ENCODE measurements at regions not wholly inside any gene's neighbourhood (a gene's known extent, or its start where the extent isn't known, plus 50 kb on each side); places are given as distances from the start of the nearest gene placed in this dataset.

GRCh38 chr5:155746367-155747038 is 580.5 kb upstream of the SGCD start:
- no peak for TF ChIP-seq FOXP2 (optimal IDR thresholded peaks at IDR 0.05; ENCODE audit: borderline replicate concordance, extremely low read depth, extremely low read length, insufficient read depth)
- no peak for TF ChIP-seq SIN3A (IDR thresholded peaks at IDR 0.05; ENCODE audit: borderline replicate concordance, insufficient read depth, low read length)
- TF ChIP-seq POLR2AphosphoS5 (IDR thresholded peaks at IDR 0.05; ENCODE audit: low read depth, low read length): no peak
- no peak for TF ChIP-seq TAF1 (IDR thresholded peaks at IDR 0.05; ENCODE audit: borderline replicate concordance, insufficient read depth, low read length)
- no peak for TF ChIP-seq REST (IDR thresholded peaks at IDR 0.05; ENCODE audit: insufficient read depth in 1 of 2, low read depth in 2 of 2, low read length in 2 of 2)

GRCh38 chr5:155750101-155750500 is 576.9 kb upstream of the SGCD start:
- TF ChIP-seq TAF1 (IDR thresholded peaks at IDR 0.05; ENCODE audit: borderline replicate concordance, insufficient read depth, low read length) (no peak), POLR2AphosphoS5 (IDR thresholded peaks at IDR 0.05; ENCODE audit: low read depth, low read length) (no peak), FOXP2 (optimal IDR thresholded peaks at IDR 0.05; ENCODE audit: borderline replicate concordance, extremely low read depth, extremely low read length, insufficient read depth) (no peak), REST (IDR thresholded peaks at IDR 0.05; ENCODE audit: insufficient read depth in 1 of 2, low read depth in 2 of 2, low read length in 2 of 2) (no peak), SIN3A (IDR thresholded peaks at IDR 0.05; ENCODE audit: borderline replicate concordance, insufficient read depth, low read length) (no peak)

GRCh38 chr5:155750571-155750970 is 576.4 kb upstream of the SGCD start:
- TF ChIP-seq SIN3A (IDR thresholded peaks at IDR 0.05; ENCODE audit: borderline replicate concordance, insufficient read depth, low read length) (no peak), FOXP2 (optimal IDR thresholded peaks at IDR 0.05; ENCODE audit: borderline replicate concordance, extremely low read depth, extremely low read length, insufficient read depth) (no peak), TAF1 (IDR thresholded peaks at IDR 0.05; ENCODE audit: borderline replicate concordance, insufficient read depth, low read length) (no peak), REST (IDR thresholded peaks at IDR 0.05; ENCODE audit: insufficient read depth in 1 of 2, low read depth in 2 of 2, low read length in 2 of 2) (no peak), POLR2AphosphoS5 (IDR thresholded peaks at IDR 0.05; ENCODE audit: low read depth, low read length) (no peak)

GRCh38 chr5:155753943-155754581 is 572.9 kb upstream of the SGCD start:
- no peak for TF ChIP-seq POLR2AphosphoS5 (IDR thresholded peaks at IDR 0.05; ENCODE audit: low read depth, low read length)
- TF ChIP-seq FOXP2 (optimal IDR thresholded peaks at IDR 0.05; ENCODE audit: borderline replicate concordance, extremely low read depth, extremely low read length, insufficient read depth): no peak
- TF ChIP-seq TAF1 (IDR thresholded peaks at IDR 0.05; ENCODE audit: borderline replicate concordance, insufficient read depth, low read length): no peak
- no peak for TF ChIP-seq REST (IDR thresholded peaks at IDR 0.05; ENCODE audit: insufficient read depth in 1 of 2, low read depth in 2 of 2, low read length in 2 of 2)
- TF ChIP-seq SIN3A (IDR thresholded peaks at IDR 0.05; ENCODE audit: borderline replicate concordance, insufficient read depth, low read length): no peak
